HCT116 (cell line): ENCODE measurements at regions not wholly inside any gene's neighbourhood (a gene's known extent, or its start where the extent isn't known, plus 50 kb on each side); places are given as distances from the start of the nearest gene placed in this dataset.

Experiments
- ATAC-seq: fragments of 200-7000 bp; cut with Tn5 transposase; 2 replicates; pipeline ENCODE4 v1.9.1; 2020; ENCODE audit warnings: mild to moderate bottlenecking, moderate library complexity
- BruUV-seq: library from RNA; stranded (reverse); fragments of 400-500 nt; replicated peaks from 2 replicates; lab custom pipeline; 2021; lab: Mats Ljungman, UMichigan
- CTCF ChIA-PET: fragments of 300-600 bp; sonication (Branson Sonifier 250); formaldehyde crosslinking; loops from one replicate; lab custom pipeline; 2021; ENCODE audit warnings: antibody characterized with exemption; lab: Charles Lee
- POLR2A ChIA-PET: fragments of 300-600, 350-600 bp; sonication (Branson Sonifier 250); formaldehyde crosslinking; loops from one replicate; lab custom pipeline; 2021; ENCODE audit warnings: antibody characterized with exemption; lab: Charles Lee
- RAD21 ChIA-PET, 2 experiments: fragments of 300-600 bp; sonication (Branson Sonifier 250); formaldehyde crosslinking; loops; one replicate each; lab custom pipeline; 2023; ENCODE audit warnings: low total read pairs in 2 of 2; ENCODE audit not compliant: uncharacterized antibody in 2 of 2, unreplicated experiment in 2 of 2, low non-redundant PET in 1 of 2; lab: Charles Lee
- DNase-seq: peaks from one replicate; pipeline ENCODE4 v3.0.0-alpha.2; 2010; ENCODE audit warnings: low read depth, low spot score
- H2AFZ ChIP-seq: fragments of 200-600 bp; shearing (Covaris generic), sonication (generic); 2 replicates; pipeline ENCODE4 v1.6.1; 2017; ENCODE audit warnings: low read depth, mixed run types, mixed read lengths, antibody characterized with exemption, low read length; ENCODE audit not compliant: poor library complexity, severe bottlenecking
- H3K27ac ChIP-seq: 2 replicates; pipeline ENCODE4 v1.5.1; 2012; ENCODE audit warnings: low read depth, low read length
- H3K27me3 ChIP-seq: fragments of 200-600 bp; sonication (generic); 2 replicates; pipeline ENCODE4 v1.6.1; 2016; ENCODE audit warnings: mixed run types, low read length, mixed read lengths; ENCODE audit not compliant: insufficient read depth
- H3K36me3 ChIP-seq, 2 experiments: fragments of 200-500 bp in 1 of 2; fragments of 200-600 bp in 1 of 2; sonication (Bioruptor generic) in 1 of 2; sonication (generic) in 1 of 2; 2 replicates each; pipeline versions ENCODE4 v1.5.1 to v1.6.1; 2014 to 2016; ENCODE audit warnings: low read length in 2 of 2, inconsistent platforms in 1 of 2, mixed read lengths in 1 of 2, mixed run types in 1 of 2; ENCODE audit not compliant: insufficient read depth in 2 of 2, control insufficient read depth in 1 of 2
- H3K4me1 ChIP-seq, 2 experiments: fragments of 200-600 bp in 1 of 2; sonication (generic) in 1 of 2; 2 replicates each; pipeline versions ENCODE4 v1.5.1 to v1.6.1; 2012 to 2017; ENCODE audit warnings: low read length in 2 of 2, inconsistent platforms in 1 of 2, mild to moderate bottlenecking in 1 of 2, mixed read lengths in 1 of 2, mixed run types in 1 of 2, moderate library complexity in 1 of 2; ENCODE audit not compliant: insufficient read depth in 2 of 2, control insufficient read depth in 1 of 2
- H3K4me2 ChIP-seq: fragments of 200-600 bp; sonication (generic); 2 replicates; pipeline ENCODE4 v1.6.1; 2017; ENCODE audit warnings: mixed run types, low read length, mixed read lengths
- H3K4me3 ChIP-seq, 2 experiments: fragments of 200-600 bp in 1 of 2; sonication (generic) in 1 of 2; replicated peaks in 1 of 2; 2 replicates each; pipeline ENCODE4 v1.5.1; 2011 to 2016; ENCODE audit warnings: low read length in 2 of 2, control low read depth in 1 of 2, low read depth in 1 of 2, mild to moderate bottlenecking in 1 of 2, mixed read lengths in 1 of 2, mixed run types in 1 of 2
- H3K79me2 ChIP-seq: fragments of 200-600 bp; sonication (generic); 2 replicates; pipeline ENCODE4 v1.6.1; 2017; ENCODE audit warnings: mild to moderate bottlenecking, mixed run types, low read length, moderate library complexity, mixed read lengths; ENCODE audit not compliant: insufficient read depth
- H3K9ac ChIP-seq: fragments of 200-600 bp; sonication (generic); 2 replicates; pipeline ENCODE4 v1.6.1; 2016; ENCODE audit warnings: low read length, mixed read lengths
- H3K9me2 ChIP-seq: fragments of 200-600 bp; sonication (generic), shearing (Covaris generic); 2 replicates; pipeline ENCODE4 v1.6.1; 2017; ENCODE audit warnings: mixed run types, mild to moderate bottlenecking, moderate library complexity; ENCODE audit not compliant: insufficient read depth
- H3K9me3 ChIP-seq, 2 experiments: fragments of 200-500 bp in 1 of 2; fragments of 200-600 bp in 1 of 2; sonication (Bioruptor generic) in 1 of 2; sonication (generic) in 1 of 2; 2 replicates each; pipeline ENCODE4 v1.6.1; 2014 to 2017; ENCODE audit warnings: low read length in 2 of 2, mixed read lengths in 2 of 2, inconsistent platforms in 1 of 2, low read depth in 1 of 2, mild to moderate bottlenecking in 1 of 2, mixed run types in 1 of 2, moderate library complexity in 1 of 2; ENCODE audit not compliant: control insufficient read depth in 1 of 2, insufficient read depth in 1 of 2
- H4K20me1 ChIP-seq: fragments of 200-600 bp; sonication (generic), shearing (Covaris generic); 2 replicates; pipeline ENCODE4 v1.6.1; 2017; ENCODE audit warnings: mixed run types, mild to moderate bottlenecking, moderate library complexity; ENCODE audit not compliant: insufficient read depth
- CBX3 ChIP-seq: IDR thresholded peaks from 2 replicates; pipeline ENCODE4 v1.6.1; 2012; ENCODE audit warnings: low read depth
- EGR1 ChIP-seq: IDR thresholded peaks from 2 replicates; pipeline ENCODE4 v1.6.1; 2012; ENCODE audit warnings: low read depth
- ELF1 ChIP-seq: IDR thresholded peaks from 2 replicates; pipeline ENCODE4 v1.6.1; 2012; ENCODE audit warnings: low read depth, borderline replicate concordance
- EZH2 ChIP-seq: fragments of 200-600 bp; sonication (generic); IDR thresholded peaks from 2 replicates; pipeline ENCODE4 v1.6.1; 2017; ENCODE audit warnings: antibody characterized with exemption, mixed run types
- EZH2phosphoT487 ChIP-seq: fragments of 200-600 bp; IDR thresholded peaks from 2 replicates; pipeline ENCODE4 v1.6.1; 2018; ENCODE audit warnings: antibody characterized with exemption, borderline replicate concordance
- JUND ChIP-seq: IDR thresholded peaks from 2 replicates; pipeline ENCODE4 v1.6.1; 2012
- MAX ChIP-seq: IDR thresholded peaks from 2 replicates; pipeline ENCODE4 v1.6.1; 2012
- POLR2A ChIP-seq: IDR thresholded peaks from 2 replicates; pipeline ENCODE4 v1.7.0; 2011; ENCODE audit warnings: borderline replicate concordance; ENCODE audit not compliant: insufficient read depth, insufficient read length; ENCODE audit errors: extremely low read depth
- POLR2AphosphoS5 ChIP-seq: IDR thresholded peaks from 2 replicates; pipeline ENCODE4 v1.6.1; 2011; ENCODE audit warnings: mild to moderate bottlenecking, low read depth, low read length, moderate library complexity
- RAD21 ChIP-seq: IDR thresholded peaks from 2 replicates; pipeline ENCODE4 v1.6.1; 2012; ENCODE audit warnings: low read depth, mild to moderate bottlenecking
- SIN3A ChIP-seq: IDR thresholded peaks from 2 replicates; pipeline ENCODE4 v1.6.1; 2012; ENCODE audit warnings: low read depth
- SP1 ChIP-seq: IDR thresholded peaks from 2 replicates; pipeline ENCODE4 v1.6.1; 2012; ENCODE audit warnings: low read depth
- SRF ChIP-seq: IDR thresholded peaks from 2 replicates; pipeline ENCODE4 v1.6.1; 2012; ENCODE audit warnings: low read depth
- TCF7L2 ChIP-seq: IDR thresholded peaks from 2 replicates; pipeline ENCODE4 v1.7.0; 2011; ENCODE audit warnings: borderline replicate concordance, inconsistent platforms; ENCODE audit not compliant: insufficient read depth, insufficient read length; ENCODE audit errors: extremely low read depth
- YY1 ChIP-seq: IDR thresholded peaks from 2 replicates; pipeline ENCODE4 v1.6.1; 2011; ENCODE audit warnings: low read length, low read depth, moderate library complexity, mild to moderate bottlenecking; ENCODE audit not compliant: insufficient replicate concordance; ENCODE audit errors: extremely low read depth
- ZFX ChIP-seq: fragments of 450-650 bp; IDR thresholded peaks from 2 replicates; pipeline ENCODE4 v1.6.1; 2017
- ZNF274 ChIP-seq: fragments of 200-500 bp; sonication (Bioruptor generic); IDR thresholded peaks from 2 replicates; pipeline ENCODE4 v1.6.1; 2014; ENCODE audit warnings: mild to moderate bottlenecking, low read depth, low read length, inconsistent platforms
- intact Hi-C: fragments of 100-400 bp; cut with micrococcal nuclease; formaldehyde crosslinking; loops from 2 replicates; pipeline ENCODE4 v1.10.0; 2022
- TF ChIP-seq, protein P1 (sequence below): IDR thresholded peaks from 2 replicates; pipeline ENCODE4 v1.6.1; 2011; ENCODE audit warnings: mild to moderate bottlenecking, low read length, moderate library complexity; ENCODE audit not compliant: insufficient replicate concordance; ENCODE audit errors: extremely low read depth
- TF ChIP-seq, protein P2 (sequence below), 3 experiments: fragments of 200-600 bp in 1 of 3; sonication (generic) in 1 of 3; IDR thresholded peaks in 2 of 3; conservative IDR thresholded peaks in 1 of 3; 2 replicates each; pipeline ENCODE4 v1.5.1; 2012 to 2017; ENCODE audit warnings: low read depth in 2 of 3, low read length in 2 of 3, antibody characterized with exemption in 1 of 3, borderline replicate concordance in 1 of 3, control low read depth in 1 of 3, mild to moderate bottlenecking in 1 of 3, mixed read lengths in 1 of 3, mixed run types in 1 of 3, moderate library complexity in 1 of 3; ENCODE audit not compliant: insufficient read depth in 1 of 3
- TF ChIP-seq, protein P3 (sequence below): IDR thresholded peaks from 2 replicates; pipeline ENCODE4 v1.6.1; 2012

- no TSS peak for BruUV-seq
- H3K27me3 ChIP-seq: peaks cover 17% of the 10 kb centered on the region; the same call in 1 of the 2 replicates
Observed at GRCh38 chr1:2906085-2906484, 104.6 kb upstream of the TTC34 start.

GRCh38 chr1:2906620-2907019 is 105.1 kb upstream of the TTC34 start:
- Histone ChIP-seq H4K20me1 (no peaks in the 10 kb centered on the region), H3K79me2 (no peaks in the 10 kb centered on the region), H3K9me3 (no peaks in the 10 kb centered on the region), H2AFZ (no peak overlapping the region), H3K36me3 (no peaks in the 10 kb centered on the region), H3K27me3 (peaks cover 17% of the 10 kb centered on the region; the same call in 1 of the 2 replicates), H3K4me3 (no peak overlapping the region), H3K4me2 (no peak overlapping the region), H3K9ac (no peak overlapping the region), H3K9me2 (no peaks in the 10 kb centered on the region), H3K4me1 (no peaks in the 10 kb centered on the region), H3K27ac (no peak overlapping the region)
- no TSS peak for BruUV-seq
- intact Hi-C loops: no loop called here
- RAD21 ChIA-PET: no interaction called here
- CTCF ChIA-PET: interaction anchor here (1.2 kb wide), 1 partner anchor 15 kb away, joined by 3 read pairs; no protein-coding TSS in a partner anchor
- ATAC-seq (no peak), DNase-seq (no peak)
- POLR2A ChIA-PET: no interaction called here
- no peak for TF ChIP-seq RAD21
- TF ChIP-seq ELF1: no peak
- TF ChIP-seq TCF7L2: no peak
- no peak for TF ChIP-seq ZNF274
- TF ChIP-seq SP1: no peak
- TF ChIP-seq, protein P1, sequence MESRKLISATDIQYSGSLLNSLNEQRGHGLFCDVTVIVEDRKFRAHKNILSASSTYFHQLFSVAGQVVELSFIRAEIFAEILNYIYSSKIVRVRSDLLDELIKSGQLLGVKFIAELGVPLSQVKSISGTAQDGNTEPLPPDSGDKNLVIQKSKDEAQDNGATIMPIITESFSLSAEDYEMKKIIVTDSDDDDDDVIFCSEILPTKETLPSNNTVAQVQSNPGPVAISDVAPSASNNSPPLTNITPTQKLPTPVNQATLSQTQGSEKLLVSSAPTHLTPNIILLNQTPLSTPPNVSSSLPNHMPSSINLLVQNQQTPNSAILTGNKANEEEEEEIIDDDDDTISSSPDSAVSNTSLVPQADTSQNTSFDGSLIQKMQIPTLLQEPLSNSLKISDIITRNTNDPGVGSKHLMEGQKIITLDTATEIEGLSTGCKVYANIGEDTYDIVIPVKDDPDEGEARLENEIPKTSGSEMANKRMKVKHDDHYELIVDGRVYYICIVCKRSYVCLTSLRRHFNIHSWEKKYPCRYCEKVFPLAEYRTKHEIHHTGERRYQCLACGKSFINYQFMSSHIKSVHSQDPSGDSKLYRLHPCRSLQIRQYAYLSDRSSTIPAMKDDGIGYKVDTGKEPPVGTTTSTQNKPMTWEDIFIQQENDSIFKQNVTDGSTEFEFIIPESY: no peak
- TF ChIP-seq JUND: no peak
- TF ChIP-seq EZH2: no peak
- no peak for TF ChIP-seq SIN3A
- no peak for TF ChIP-seq CBX3
- TF ChIP-seq, protein P2, sequence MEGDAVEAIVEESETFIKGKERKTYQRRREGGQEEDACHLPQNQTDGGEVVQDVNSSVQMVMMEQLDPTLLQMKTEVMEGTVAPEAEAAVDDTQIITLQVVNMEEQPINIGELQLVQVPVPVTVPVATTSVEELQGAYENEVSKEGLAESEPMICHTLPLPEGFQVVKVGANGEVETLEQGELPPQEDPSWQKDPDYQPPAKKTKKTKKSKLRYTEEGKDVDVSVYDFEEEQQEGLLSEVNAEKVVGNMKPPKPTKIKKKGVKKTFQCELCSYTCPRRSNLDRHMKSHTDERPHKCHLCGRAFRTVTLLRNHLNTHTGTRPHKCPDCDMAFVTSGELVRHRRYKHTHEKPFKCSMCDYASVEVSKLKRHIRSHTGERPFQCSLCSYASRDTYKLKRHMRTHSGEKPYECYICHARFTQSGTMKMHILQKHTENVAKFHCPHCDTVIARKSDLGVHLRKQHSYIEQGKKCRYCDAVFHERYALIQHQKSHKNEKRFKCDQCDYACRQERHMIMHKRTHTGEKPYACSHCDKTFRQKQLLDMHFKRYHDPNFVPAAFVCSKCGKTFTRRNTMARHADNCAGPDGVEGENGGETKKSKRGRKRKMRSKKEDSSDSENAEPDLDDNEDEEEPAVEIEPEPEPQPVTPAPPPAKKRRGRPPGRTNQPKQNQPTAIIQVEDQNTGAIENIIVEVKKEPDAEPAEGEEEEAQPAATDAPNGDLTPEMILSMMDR (IDR thresholded peaks at IDR 0.05 in 2 of 3, conservative IDR thresholded peaks at IDR 0.05 in 1 of 3; ENCODE audit: borderline replicate concordance in 1 of 3, insufficient read depth in 1 of 3, low read depth in 2 of 3, low read length in 2 of 3): no peak
- no peak for TF ChIP-seq MAX
- TF ChIP-seq EZH2phosphoT487: no peak
- no peak for TF ChIP-seq POLR2A
- TF ChIP-seq, protein P3, sequence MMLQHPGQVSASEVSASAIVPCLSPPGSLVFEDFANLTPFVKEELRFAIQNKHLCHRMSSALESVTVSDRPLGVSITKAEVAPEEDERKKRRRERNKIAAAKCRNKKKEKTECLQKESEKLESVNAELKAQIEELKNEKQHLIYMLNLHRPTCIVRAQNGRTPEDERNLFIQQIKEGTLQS: no peak
- TF ChIP-seq SRF: no peak
- no peak for TF ChIP-seq POLR2AphosphoS5

More at GRCh38 chr1:2906085-2906484, 104.6 kb upstream of the TTC34 start:
- no peak overlapping the region for H3K4me3 ChIP-seq
- no peaks in the 10 kb centered on the region for H4K20me1 ChIP-seq
- ChIA-PET POLR2A (no interaction called here), CTCF (interaction anchor here (1.2 kb wide), 1 partner anchor 16 kb away, joined by 3 read pairs; no protein-coding TSS in a partner anchor), RAD21 (no interaction called here)
- no peak overlapping the region for H3K4me2 ChIP-seq
- DNase-seq: no peak
- no peak overlapping the region for H3K9ac ChIP-seq
- H2AFZ ChIP-seq: no peak overlapping the region
- H3K79me2 ChIP-seq: no peaks in the 10 kb centered on the region
- peak; percentile 45; the same call in 1 of the 2 replicates for ATAC-seq
- H3K9me2 ChIP-seq: no peaks in the 10 kb centered on the region
- no peak for TF ChIP-seq SRF
- no peak for TF ChIP-seq ZFX
- TF ChIP-seq YY1: no peak
- no peak for TF ChIP-seq EGR1
- no peaks in the 10 kb centered on the region for H3K36me3 ChIP-seq
- H3K27ac ChIP-seq: no peak overlapping the region
- intact Hi-C loops: no loop called here
- no peaks in the 10 kb centered on the region for H3K4me1 ChIP-seq
- H3K9me3 ChIP-seq: no peaks in the 10 kb centered on the region
